NCI-H82 treated with DMSO at 0.1 percent for 48 hours (cell line): ENCODE measurements at regions not wholly inside any gene's neighbourhood (a gene's known extent, or its start where the extent isn't known, plus 50 kb on each side); places are given as distances from the start of the nearest gene placed in this dataset.
A peak's percentile ranks its signal among the peaks of the same experiment; 100 is the strongest.

Experiments used
- DNase-seq: peaks from one replicate; lab custom pipeline; 2025; ENCODE audit not compliant: unreplicated experiment; lab: John Stamatoyannopoulos, UW

DNA sequence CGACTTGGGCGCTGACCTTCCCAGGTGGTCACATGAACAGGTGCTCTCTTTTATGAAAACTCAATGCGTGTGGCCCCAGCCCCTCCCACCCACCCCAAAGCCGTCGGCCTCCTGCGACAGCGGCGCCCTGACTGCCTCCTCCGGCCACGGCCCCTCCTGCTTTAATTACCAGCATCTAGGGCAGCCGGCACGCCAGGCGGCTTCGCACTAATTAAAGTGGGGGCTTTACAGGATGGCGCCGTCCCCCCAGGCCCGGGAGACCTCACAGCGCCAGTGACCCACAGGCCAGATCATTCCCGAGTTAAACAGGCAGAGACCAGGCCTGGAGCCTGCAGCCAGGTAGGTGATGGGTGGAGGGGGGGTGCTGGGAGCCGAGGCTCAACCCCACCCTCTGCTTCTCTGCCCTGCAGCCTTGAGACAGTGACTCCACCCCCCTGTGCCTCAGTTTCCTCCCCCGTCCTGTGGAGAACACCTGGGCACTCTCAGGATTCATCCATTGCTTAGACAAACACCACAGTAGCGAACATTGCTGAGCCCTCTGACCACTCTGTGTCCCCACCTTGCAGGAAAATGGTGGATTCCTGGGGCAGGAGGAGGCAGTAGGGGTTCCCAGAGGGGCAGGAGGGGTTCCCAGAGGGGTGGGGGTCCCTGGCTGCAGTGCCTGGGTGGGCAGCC is 100.8 kb downstream of the MICALL2 start:
- no peak for DNase-seq

- no peak for DNase-seq
These were observed 100.2 kb downstream of the MICALL2 start for GRCh38 chr7:1359051-1359400.

GRCh38 chr7:1359681-1360485 is 99.4 kb downstream of the MICALL2 start:
- no peak for DNase-seq

DNA sequence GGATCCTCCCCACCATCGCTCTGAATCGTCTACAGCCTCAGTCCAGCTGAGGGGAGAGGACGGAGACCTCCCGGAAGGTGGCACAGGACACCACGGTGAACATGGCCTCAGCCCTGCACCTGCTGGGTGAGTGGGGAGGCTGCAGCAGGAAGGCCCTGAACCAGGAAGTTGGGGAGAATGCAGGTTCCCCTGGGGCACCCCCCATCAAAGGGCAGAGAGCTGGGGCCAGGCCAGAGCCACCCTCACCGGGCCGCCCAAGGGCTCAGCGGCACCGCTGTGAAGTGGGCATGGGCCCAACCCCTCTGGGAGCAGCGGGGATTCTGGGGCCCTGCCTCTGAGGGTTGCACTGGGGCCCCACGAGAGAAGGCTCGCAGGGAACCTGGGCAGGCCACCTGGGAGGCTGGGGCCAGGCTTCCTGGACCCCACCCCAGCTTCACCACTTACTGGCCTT is 98.7 kb downstream of the MICALL2 start:
- DNase-seq = no peak

DNA sequence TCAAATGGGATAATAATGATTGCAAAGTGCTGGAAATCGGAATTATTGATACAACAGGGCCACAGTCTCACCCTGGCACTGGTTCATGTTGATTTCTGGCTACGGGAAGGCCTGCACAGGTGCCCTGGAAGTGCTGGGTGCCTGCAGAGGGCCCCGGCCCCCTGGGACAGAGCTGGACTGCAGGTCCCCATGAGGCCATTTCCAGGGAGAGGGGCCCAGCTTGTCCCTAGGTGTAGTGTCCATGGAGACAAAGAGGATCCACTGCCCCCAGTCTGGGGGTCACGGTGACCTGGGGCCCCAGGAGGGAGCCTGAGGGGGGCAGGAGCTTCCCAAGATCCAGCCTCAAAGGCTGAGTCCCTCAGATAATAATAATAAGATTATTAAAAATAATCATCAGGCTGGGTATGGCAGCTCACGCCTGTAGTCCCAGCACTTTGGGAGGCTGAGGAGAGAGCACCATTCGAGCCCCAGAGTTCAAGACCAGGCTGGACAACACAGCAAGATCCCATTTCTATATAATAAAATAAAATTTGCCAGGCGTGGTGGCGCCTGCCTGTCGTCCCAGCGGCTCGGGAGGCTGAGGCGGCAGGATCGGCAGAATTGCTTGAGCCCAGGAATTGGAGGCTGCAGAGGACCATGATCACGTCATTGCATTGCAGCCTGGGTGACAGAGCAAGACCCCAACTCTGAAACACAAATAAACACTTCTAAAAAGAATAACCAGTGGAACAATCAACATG is 98.1 kb downstream of the MICALL2 start:
- no peak for DNase-seq

- DNase-seq = no peak
These were observed 97.5 kb downstream of the MICALL2 start for GRCh38 chr7:1361756-1362125.

GRCh38 chr7:1362301-1362700 is 97.0 kb downstream of the MICALL2 start:
- DNase-seq = no peak

GRCh38 chr7:1364068-1364905 is 95.0 kb downstream of the MICALL2 start:
- DNase-seq = no peak

DNA sequence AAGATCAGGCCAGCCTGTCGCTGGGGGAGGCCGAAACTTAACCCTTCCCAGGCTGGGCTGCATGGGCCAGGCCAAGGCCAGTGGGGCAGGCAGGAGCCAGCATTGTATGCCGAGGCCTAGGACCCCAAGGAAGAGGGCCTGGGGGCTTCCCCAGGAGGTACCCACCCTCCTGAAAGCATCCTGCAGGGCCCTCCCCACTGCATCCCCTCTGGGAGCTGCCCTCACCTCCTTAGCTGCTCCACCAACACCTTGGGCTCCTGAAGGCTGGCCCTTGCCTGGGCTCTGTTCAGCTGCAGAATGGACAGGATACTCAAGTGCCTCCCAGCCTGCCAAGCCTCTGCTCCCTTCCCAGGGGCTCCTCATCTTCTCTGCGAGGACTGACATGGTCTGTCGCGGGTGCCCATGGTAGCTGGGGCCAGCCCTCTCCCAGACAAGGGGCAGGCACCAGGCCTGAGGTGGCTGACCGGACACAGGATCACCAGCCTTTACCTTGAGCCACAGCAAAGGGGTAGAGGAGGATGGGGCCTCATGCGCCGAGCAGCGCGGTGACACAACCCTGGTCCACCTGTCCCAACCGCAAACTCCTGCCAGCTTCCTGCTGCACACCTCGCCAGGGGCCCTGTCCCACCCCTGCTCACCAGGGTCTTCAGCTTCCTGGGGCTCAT is 94.2 kb downstream of the MICALL2 start:
- DNase-seq = no peak

DNA sequence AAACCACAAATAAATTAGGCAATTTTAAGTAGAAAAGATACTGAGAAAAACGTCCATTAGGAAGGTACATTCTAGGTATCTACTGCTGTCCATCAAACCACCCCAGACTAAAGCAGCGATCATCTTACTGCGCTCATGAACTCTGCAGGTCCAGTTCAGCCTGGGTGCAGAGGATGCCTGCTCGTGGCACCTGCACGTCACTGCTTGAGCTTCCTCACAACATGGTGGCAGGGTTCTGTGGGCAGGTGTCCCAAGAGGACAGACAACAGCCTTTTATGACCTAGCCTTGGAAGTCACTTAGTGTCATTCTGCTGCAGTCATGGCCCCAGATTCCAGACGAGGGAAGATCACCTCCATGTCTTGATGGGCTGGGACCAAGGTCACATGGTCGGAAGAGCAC is 93.4 kb downstream of the MICALL2 start:
- DNase-seq = no peak

DNA sequence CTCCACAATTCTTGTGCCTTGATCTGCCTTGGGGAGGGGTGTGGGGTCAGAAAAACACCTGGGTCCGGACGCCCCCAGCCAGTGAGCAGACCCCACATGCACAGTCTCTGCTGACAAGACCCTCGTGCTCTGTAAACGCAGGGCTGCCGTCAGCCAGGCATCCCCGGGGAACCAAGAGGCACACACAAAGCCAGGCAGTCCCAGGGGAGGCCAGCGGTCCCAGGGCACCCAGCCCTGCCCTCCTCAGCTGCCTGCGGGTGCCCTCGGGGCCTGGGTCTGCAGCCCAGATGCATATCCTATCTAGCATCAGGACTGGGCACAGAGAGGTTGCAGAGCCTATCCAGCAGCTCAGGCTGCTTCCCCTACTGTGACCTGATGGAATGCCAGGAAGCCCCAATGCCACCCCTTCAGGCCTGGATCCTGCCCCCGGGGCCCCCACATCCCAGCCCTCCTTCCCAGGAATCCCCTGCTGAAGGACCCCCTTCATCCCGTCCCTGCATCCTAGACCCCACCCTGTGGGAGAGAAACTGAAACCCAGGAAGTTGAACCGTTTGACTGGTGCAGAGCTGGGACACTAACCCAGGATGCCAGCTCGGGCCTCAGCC is 92.4 kb downstream of the MICALL2 start:
- DNase-seq = no peak

DNA sequence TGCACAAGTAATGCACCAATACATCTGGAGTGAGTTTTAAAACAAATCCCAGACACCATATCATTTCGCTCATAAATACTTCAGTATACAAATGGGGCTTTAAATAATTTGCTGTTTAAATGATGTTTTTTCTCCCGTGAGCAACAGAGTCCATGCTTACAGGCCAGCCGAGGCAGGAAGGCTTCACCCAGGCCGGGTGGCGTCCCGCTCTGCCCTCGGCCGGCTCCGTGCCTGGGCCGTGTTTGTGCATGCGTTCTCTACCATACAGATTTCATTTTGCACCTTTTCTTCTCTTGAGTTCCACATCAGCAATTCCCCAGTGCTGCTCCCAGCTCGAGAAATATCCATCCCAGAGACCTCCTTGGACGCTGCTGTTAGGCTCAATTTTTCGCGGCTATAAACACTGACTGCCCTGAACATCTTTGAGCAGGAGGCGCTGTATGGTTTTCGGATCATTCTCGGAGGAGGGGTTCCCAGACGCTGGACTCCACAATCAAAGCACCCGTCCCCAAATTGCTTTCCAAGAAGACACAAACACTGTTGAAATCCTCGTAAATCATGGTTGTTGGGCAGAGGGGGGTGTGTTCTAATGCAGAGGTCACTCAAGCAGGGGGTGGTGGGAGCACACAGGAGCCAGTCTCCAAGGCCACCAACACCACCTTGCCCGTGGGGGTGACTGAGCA is 91.6 kb downstream of the MICALL2 start:
- DNase-seq = no peak

GRCh38 chr7:1368184-1368681 is 91.0 kb downstream of the MICALL2 start:
- no peak for DNase-seq

- peak; percentile 33 for DNase-seq
These were observed 90.3 kb downstream of the MICALL2 start for GRCh38 chr7:1368682-1369571.

DNA sequence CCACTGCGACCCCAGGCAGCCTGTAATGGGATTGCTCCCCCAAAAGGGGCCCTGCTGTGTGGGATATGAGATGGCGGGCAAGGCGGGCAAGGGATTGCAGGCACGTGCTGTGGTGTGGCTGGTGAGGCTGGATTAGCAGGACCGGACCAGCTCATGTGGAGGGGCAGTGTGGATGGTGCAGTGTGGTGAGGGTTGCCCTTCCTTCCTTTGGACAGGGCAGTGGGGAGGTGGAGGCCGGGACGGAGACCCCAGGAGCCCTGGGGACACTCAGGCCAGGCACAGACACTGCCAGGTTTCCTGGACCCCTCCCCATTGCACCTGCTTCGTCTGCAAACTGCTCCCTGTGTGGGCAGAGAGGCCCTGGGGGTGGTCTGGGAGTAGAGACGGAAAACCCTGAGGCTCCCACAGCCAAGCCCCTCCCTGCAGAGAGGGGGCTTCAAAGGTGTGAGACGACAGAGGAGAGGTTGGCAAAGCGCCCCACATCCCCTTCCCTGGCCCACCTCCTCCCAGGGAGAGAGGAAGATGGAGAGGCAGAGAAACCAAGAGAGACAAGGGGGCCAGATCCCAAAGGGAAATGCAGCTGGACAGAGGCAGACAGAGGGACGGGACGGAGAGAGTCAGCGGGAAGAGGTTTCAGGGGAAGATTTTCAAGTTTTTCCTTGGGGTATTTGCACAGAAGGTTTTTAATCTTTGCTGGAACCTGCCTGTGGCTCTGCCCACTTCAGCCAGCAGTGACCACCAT is 89.2 kb downstream of the MICALL2 start:
- no peak for DNase-seq

GRCh38 chr7:1370738-1371137 is 88.5 kb downstream of the MICALL2 start:
- no peak for DNase-seq

GRCh38 chr7:1372063-1372462 is 87.2 kb downstream of the MICALL2 start:
- no peak for DNase-seq
